Activated naive CD4-positive, alpha-beta T cell treated with anti-CD3 and anti-CD28 coated beads, Interleukin-2, amount 50 U/mL, for 72 hours (primary cell): ENCODE measurements at regions not wholly inside any gene's neighbourhood (a gene's known extent, or its start where the extent isn't known, plus 50 kb on each side); places are given as distances from the start of the nearest gene placed in this dataset.
A peak's percentile ranks its signal among the peaks of the same experiment; 100 is the strongest.

Experiments
- ATAC-seq, 2 donors: fragments of 150-1000 bp; cut with Tn5 transposase; 2 replicates each; pipeline ENCODE4 v1.10.0; 2021; ENCODE audit warnings: mild to moderate bottlenecking in 2 of 2, moderate library complexity in 2 of 2
- DNase-seq, 2 donors: peaks; one replicate each; pipeline ENCODE4 v3.0.0; 2021 to 2022; ENCODE audit warnings: low spot score in 2 of 2
- H3K27ac Mint-ChIP-seq, 2 donors: one replicate each; pipeline ENCODE4 v1.8.0; 2022; ENCODE audit warnings: mild to moderate bottlenecking in 2 of 2, mixed read lengths in 2 of 2
- H3K36me3 Mint-ChIP-seq, 2 donors: one replicate each; pipeline ENCODE4 v1.8.0; 2022; ENCODE audit warnings: mixed read lengths in 2 of 2
- H3K9me3 Mint-ChIP-seq, 2 donors: one replicate each; pipeline ENCODE4 v1.8.0; 2022; ENCODE audit warnings: mixed read lengths in 2 of 2

- Mint-ChIP-seq H3K9me3 (no peaks in the 10 kb centered on the region), H3K36me3 (no peaks in the 10 kb centered on the region), H3K27ac (no peak overlapping the region)
- ATAC-seq, result no peak
- no peak for DNase-seq
These were observed 273.3 kb downstream of the TNS1 start for GRCh38 chr2:217729421-217730053.

GRCh38 chr2:217727801-217728200 is 275.0 kb downstream of the TNS1 start:
- Mint-ChIP-seq H3K27ac (no peak overlapping the region), H3K9me3 (no peaks in the 10 kb centered on the region)
- no peak for DNase-seq

GRCh38 chr2:217725409-217725808 is 277.4 kb downstream of the TNS1 start:
- no peak overlapping the region for H3K27ac Mint-ChIP-seq
- DNase-seq (no peak), ATAC-seq (no peak)
- no peaks in the 10 kb centered on the region for H3K9me3 Mint-ChIP-seq
- H3K36me3 Mint-ChIP-seq, result no peaks in the 10 kb centered on the region

More at GRCh38 chr2:217727801-217728200, 275.0 kb downstream of the TNS1 start:
- no peak for ATAC-seq
- no peaks in the 10 kb centered on the region for H3K36me3 Mint-ChIP-seq

- DNase-seq, result no peak
- no peaks in the 10 kb centered on the region for H3K36me3 Mint-ChIP-seq
- H3K9me3 Mint-ChIP-seq, result no peaks in the 10 kb centered on the region
- no peak for ATAC-seq
- no peak overlapping the region for H3K27ac Mint-ChIP-seq
These were observed 278.3 kb downstream of the TNS1 start for GRCh38 chr2:217724471-217724870.

- Mint-ChIP-seq H3K9me3 (no peaks in the 10 kb centered on the region), H3K27ac (no peak overlapping the region), H3K36me3 (no peaks in the 10 kb centered on the region)
- no peak for ATAC-seq
- DNase-seq, result no peak
These were observed 278.8 kb downstream of the TNS1 start for GRCh38 chr2:217723981-217724380.

- ATAC-seq, result peak in 1 of 2 donors; percentile 24
- no peaks in the 10 kb centered on the region for H3K36me3 Mint-ChIP-seq
- no peak for DNase-seq
- peak overlapping the region in 1 of 2 donors; percentile 23 for H3K27ac Mint-ChIP-seq
- no peaks in the 10 kb centered on the region for H3K9me3 Mint-ChIP-seq
These were observed 279.8 kb downstream of the TNS1 start for GRCh38 chr2:217722883-217723472.

GRCh38 chr2:217717646-217718045 is 285.1 kb downstream of the TNS1 start:
- Mint-ChIP-seq H3K27ac (no peak overlapping the region), H3K9me3 (no peaks in the 10 kb centered on the region), H3K36me3 (no peaks in the 10 kb centered on the region)
- DNase-seq (no peak), ATAC-seq (no peak)

- Mint-ChIP-seq H3K27ac (no peak overlapping the region), H3K9me3 (no peaks in the 10 kb centered on the region), H3K36me3 (no peaks in the 10 kb centered on the region)
- no peak for ATAC-seq
- DNase-seq, result no peak
These were observed 287.3 kb downstream of the TNS1 start for GRCh38 chr2:217715484-217715883.

GRCh38 chr2:217714287-217714751 is 288.5 kb downstream of the TNS1 start:
- Mint-ChIP-seq H3K9me3 (no peaks in the 10 kb centered on the region), H3K36me3 (no peaks in the 10 kb centered on the region), H3K27ac (no peak overlapping the region)
- DNase-seq, result no peak
- ATAC-seq, result no peak

- no peaks in the 10 kb centered on the region for H3K36me3 Mint-ChIP-seq
- DNase-seq, result peak; percentile 63 to 81
- H3K27ac Mint-ChIP-seq, result no peak overlapping the region
- H3K9me3 Mint-ChIP-seq, result no peaks in the 10 kb centered on the region
- peak; percentile 74 to 79 for ATAC-seq
These were observed 289.2 kb downstream of the TNS1 start for GRCh38 chr2:217713395-217714286.

GRCh38 chr2:217712431-217712830 is 290.4 kb downstream of the TNS1 start:
- DNase-seq (no peak), ATAC-seq (no peak)
- Mint-ChIP-seq H3K36me3 (no peaks in the 10 kb centered on the region), H3K27ac (no peak overlapping the region), H3K9me3 (no peaks in the 10 kb centered on the region)

- Mint-ChIP-seq H3K9me3 (no peaks in the 10 kb centered on the region), H3K36me3 (no peaks in the 10 kb centered on the region), H3K27ac (no peak overlapping the region)
- DNase-seq, result no peak
- ATAC-seq, result no peak
These were observed 291.6 kb downstream of the TNS1 start for GRCh38 chr2:217711188-217711587.

GRCh38 chr2:217710211-217710765 is 292.5 kb downstream of the TNS1 start:
- H3K27ac Mint-ChIP-seq, result no peak overlapping the region
- no peaks in the 10 kb centered on the region for H3K9me3 Mint-ChIP-seq
- DNase-seq, result no peak
- ATAC-seq, result no peak
- H3K36me3 Mint-ChIP-seq, result no peaks in the 10 kb centered on the region

- Mint-ChIP-seq H3K27ac (no peak overlapping the region), H3K9me3 (no peaks in the 10 kb centered on the region), H3K36me3 (no peaks in the 10 kb centered on the region)
- DNase-seq (no peak), ATAC-seq (no peak)
These were observed 293.2 kb downstream of the TNS1 start for GRCh38 chr2:217709478-217710210.

GRCh38 chr2:217707131-217707611 is 295.6 kb downstream of the TNS1 start:
- Mint-ChIP-seq H3K27ac (no peak overlapping the region), H3K9me3 (no peaks in the 10 kb centered on the region), H3K36me3 (no peaks in the 10 kb centered on the region)
- no peak for DNase-seq
- no peak for ATAC-seq

GRCh38 chr2:217706513-217706912 is 296.3 kb downstream of the TNS1 start:
- no peaks in the 10 kb centered on the region for H3K9me3 Mint-ChIP-seq
- ATAC-seq (no peak), DNase-seq (no peak)
- no peaks in the 10 kb centered on the region for H3K36me3 Mint-ChIP-seq
- no peak overlapping the region for H3K27ac Mint-ChIP-seq
